SK-N-SH (cell line): ENCODE measurements at regions not wholly inside any gene's neighbourhood (a gene's known extent, or its start where the extent isn't known, plus 50 kb on each side); places are given as distances from the start of the nearest gene placed in this dataset.

Experiments
- CTCF ChIA-PET: fragments of 300-600, 350-600 bp; formaldehyde crosslinking; extraction: SDS; loops from one replicate; lab custom pipeline; 2021; lab: Yijun Ruan, JAX
- POLR2A ChIA-PET: fragments of 350-600 bp; sonication (Branson Sonifier 250); formaldehyde crosslinking; extraction: SDS; loops from one replicate; lab custom pipeline; 2020; ENCODE audit warnings: antibody characterized with exemption, inconsistent platforms; lab: Yijun Ruan, JAX
- DNase-seq: peaks from one replicate; pipeline ENCODE4 v3.0.0; 2012
- H2AFZ ChIP-seq: fragments of 200-600 bp; sonication (generic); 2 replicates; pipeline ENCODE4 v1.8.1; 2016; ENCODE audit warnings: antibody characterized with exemption, mild to moderate bottlenecking, low read depth
- H3F3A ChIP-seq: fragments of 200-600 bp; sonication (generic); replicated peaks from 2 replicates; pipeline ENCODE3; 2016; ENCODE audit warnings: antibody characterized with exemption, mild to moderate bottlenecking; ENCODE audit not compliant: insufficient read depth
- H3K27ac ChIP-seq, 2 experiments: fragments of 200-500 bp in 1 of 2; fragments of 200-600 bp in 1 of 2; sonication (Bioruptor generic) in 1 of 2; sonication (generic), shearing (Covaris generic) in 1 of 2; 2 replicates each; pipeline versions ENCODE4 v1.5.1 to v1.6.1; 2014 to 2016; ENCODE audit warnings: low read depth in 2 of 2, inconsistent platforms in 1 of 2, low read length in 1 of 2, mild to moderate bottlenecking in 1 of 2, mixed read lengths in 1 of 2
- H3K27me3 ChIP-seq: fragments of 200-600 bp; sonication (generic), shearing (Covaris generic); 2 replicates; pipeline ENCODE4 v1.6.1; 2016; ENCODE audit warnings: mixed run types; ENCODE audit not compliant: insufficient read depth
- H3K36me3 ChIP-seq, 2 experiments: fragments of 200-500 bp in 1 of 2; fragments of 200-600 bp in 1 of 2; sonication (Bioruptor generic) in 1 of 2; sonication (generic) in 1 of 2; replicated peaks in 1 of 2; 2 replicates each; pipeline versions ENCODE3 to v1.5.1; 2014 to 2016; ENCODE audit warnings: low read length in 1 of 2, mild to moderate bottlenecking in 1 of 2; ENCODE audit not compliant: insufficient read depth in 2 of 2, control insufficient read depth in 1 of 2
- H3K4me1 ChIP-seq, 2 experiments: fragments of 200-500 bp in 1 of 2; fragments of 200-600 bp in 1 of 2; sonication (Bioruptor generic) in 1 of 2; sonication (generic), shearing (Covaris generic) in 1 of 2; 2 replicates each; pipeline versions ENCODE4 v1.5.1 to v1.6.1; 2014 to 2016; ENCODE audit warnings: low read depth in 1 of 2, low read length in 1 of 2, mixed run types in 1 of 2; ENCODE audit not compliant: insufficient read depth in 2 of 2, control insufficient read depth in 1 of 2
- H3K4me2 ChIP-seq: fragments of 200-600 bp; sonication (generic), shearing (Covaris generic); 2 replicates; pipeline ENCODE4 v1.6.1; 2017; ENCODE audit warnings: mixed run types
- H3K4me3 ChIP-seq, 2 experiments: fragments of 200-500 bp in 1 of 2; fragments of 200-600 bp in 1 of 2; sonication (Bioruptor generic) in 1 of 2; sonication (generic), shearing (Covaris generic) in 1 of 2; 2 replicates each; pipeline versions ENCODE4 v1.5.1 to v1.8.1; 2014 to 2016; ENCODE audit warnings: low read depth in 2 of 2, inconsistent platforms in 1 of 2, low read length in 1 of 2, mild to moderate bottlenecking in 1 of 2, mixed read lengths in 1 of 2, moderate library complexity in 1 of 2
- H3K79me2 ChIP-seq: fragments of 200-600 bp; sonication (generic); 2 replicates; pipeline ENCODE4 v1.8.1; 2017; ENCODE audit warnings: mild to moderate bottlenecking; ENCODE audit not compliant: insufficient read depth
- H3K9ac ChIP-seq: fragments of 200-600 bp; sonication (generic); 2 replicates; pipeline ENCODE4 v1.6.1; 2017; ENCODE audit warnings: mixed run types
- H3K9me2 ChIP-seq: fragments of 200-600 bp; sonication (generic); 2 replicates; pipeline ENCODE4 v1.6.1; 2017; ENCODE audit warnings: mixed run types
- H3K9me3 ChIP-seq: fragments of 200-600 bp; sonication (generic); 2 replicates; pipeline ENCODE4 v1.6.1; 2017; ENCODE audit warnings: mixed run types, mild to moderate bottlenecking, moderate library complexity
- H4K20me1 ChIP-seq: fragments of 200-600 bp; sonication (generic); 2 replicates; pipeline ENCODE4 v1.6.1; 2017; ENCODE audit warnings: mild to moderate bottlenecking, mixed run types; ENCODE audit not compliant: insufficient read depth
- CHD2 ChIP-seq: fragments of 150-350 bp; IDR thresholded peaks from 2 replicates; pipeline ENCODE4 v1.6.1; 2018; ENCODE audit warnings: low read length; ENCODE audit not compliant: partially characterized antibody
- EP300 ChIP-seq, 2 experiments: IDR thresholded peaks; 2 replicates each; pipeline versions ENCODE4 v1.4.0 to v1.6.1; 2012; ENCODE audit warnings: borderline replicate concordance in 1 of 2, low read depth in 1 of 2, low read length in 1 of 2
- EZH2phosphoT487 ChIP-seq: fragments of 200-600 bp; sonication (generic); IDR thresholded peaks from 2 replicates; pipeline ENCODE4 v1.6.1; 2017; ENCODE audit warnings: low read depth, mixed run types, mild to moderate bottlenecking, antibody characterized with exemption, moderate library complexity, borderline replicate concordance
- FOXJ3 ChIP-seq: sonication (generic); formaldehyde crosslinking; IDR thresholded peaks from 2 replicates; pipeline ENCODE4 v1.5.1; 2020; ENCODE audit warnings: mild to moderate bottlenecking, missing genetic modification reagents
- FOXM1 ChIP-seq: IDR thresholded peaks from 2 replicates; pipeline ENCODE4 v1.4.0; 2012; ENCODE audit warnings: low read depth, mild to moderate bottlenecking
- GATA2 ChIP-seq: sonication (generic); formaldehyde crosslinking; IDR thresholded peaks from 2 replicates; pipeline ENCODE4 v1.5.0; 2020; ENCODE audit warnings: mild to moderate bottlenecking, missing genetic modification reagents
- MAX ChIP-seq: IDR thresholded peaks from 2 replicates; pipeline ENCODE4 v1.4.0; 2012; ENCODE audit warnings: low read depth
- MEF2A ChIP-seq: IDR thresholded peaks from 2 replicates; pipeline ENCODE4 v1.4.0; 2012; ENCODE audit warnings: low read depth, borderline replicate concordance
- MXI1 ChIP-seq: IDR thresholded peaks from 2 replicates; pipeline ENCODE4 v1.6.1; 2012; ENCODE audit warnings: mild to moderate bottlenecking, low read depth, low read length, improper control_type of control experiment
- NFIC ChIP-seq: IDR thresholded peaks from 2 replicates; pipeline ENCODE4 v1.4.0; 2012; ENCODE audit warnings: borderline replicate concordance
- NRF1 ChIP-seq: IDR thresholded peaks from 2 replicates; pipeline ENCODE4 v1.6.1; 2012; ENCODE audit warnings: low read depth, mild to moderate bottlenecking, low read length
- POLR2AphosphoS5 ChIP-seq: IDR thresholded peaks from 2 replicates; pipeline ENCODE4 v1.6.1; 2012; ENCODE audit warnings: low read depth, low read length
- RAD21 ChIP-seq: IDR thresholded peaks from 2 replicates; pipeline ENCODE4 v1.6.1; 2012; ENCODE audit warnings: mild to moderate bottlenecking, low read length
- REST ChIP-seq: IDR thresholded peaks from 2 replicates; pipeline ENCODE4 v1.6.1; 2012; ENCODE audit warnings: mild to moderate bottlenecking, low read depth, low read length, moderate library complexity
- RFX5 ChIP-seq: IDR thresholded peaks from 2 replicates; pipeline ENCODE4 v1.6.1; 2012; ENCODE audit warnings: mild to moderate bottlenecking, improper control_type of control experiment, low read length
- SMC3 ChIP-seq: IDR thresholded peaks from 2 replicates; pipeline ENCODE4 v1.6.1; 2012; ENCODE audit warnings: low read depth, low read length, improper control_type of control experiment
- TAF1 ChIP-seq: IDR thresholded peaks from 2 replicates; pipeline ENCODE4 v1.6.1; 2012; ENCODE audit warnings: low read depth, mild to moderate bottlenecking, low read length, moderate library complexity, borderline replicate concordance
- USF2 ChIP-seq: fragments of 150-350 bp; IDR thresholded peaks from 2 replicates; pipeline ENCODE4 v1.6.1; 2017; ENCODE audit warnings: antibody characterized with exemption, low read length, low read depth, borderline replicate concordance
- WGBS: methylation state at CpG from one replicate; pipeline ENCODE4 v1.1.6; 2017; ENCODE audit warnings: low lambda C conversion rate; 5-methylcytosine and 5-hydroxymethylcytosine counted together
- TF ChIP-seq, protein P1 (sequence below): fragments of 150-350 bp; IDR thresholded peaks from 2 replicates; pipeline ENCODE4 v1.6.1; 2016; ENCODE audit warnings: mild to moderate bottlenecking, low read depth, low read length

DNA sequence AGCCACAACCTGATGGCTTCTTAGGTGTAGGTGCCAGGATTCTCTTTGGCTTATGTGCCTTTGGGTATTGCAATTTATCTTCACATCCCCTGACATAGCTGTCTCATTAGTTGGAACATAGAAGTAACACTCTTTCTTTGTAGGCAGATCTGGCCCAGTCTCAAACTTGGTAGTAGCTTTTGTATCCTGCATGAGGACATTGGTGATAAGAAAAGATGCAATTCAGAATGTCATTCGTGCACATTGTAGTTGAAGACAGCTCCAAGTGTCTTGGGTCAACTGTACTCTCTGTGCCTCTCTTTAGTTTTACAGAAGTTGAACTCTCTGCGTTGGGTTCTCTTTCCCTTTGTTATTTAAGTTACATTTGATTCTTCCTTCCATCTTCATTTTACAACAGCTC lies 69.6 kb upstream of the BCL11A start:
- DNase-seq: no peak
- 37% methylated on average over 2 of the region's 2 CpGs for WGBS
- Histone ChIP-seq H3K9me2 (no peaks in the 10 kb centered on the region), H3K36me3 (no peaks in the 10 kb centered on the region), H3K27me3 (no peaks in the 10 kb centered on the region), H4K20me1 (no peaks in the 10 kb centered on the region), H3K79me2 (no peaks in the 10 kb centered on the region), H2AFZ (no peak overlapping the region), H3K4me2 (no peak overlapping the region), H3K9me3 (no peaks in the 10 kb centered on the region), H3K9ac (no peak overlapping the region), H3F3A (no peaks in the 10 kb centered on the region), H3K4me1 (peaks cover 0 to 2% of the 10 kb centered on the region in 2 experiments; a peak in 2 of 4 replicates), H3K4me3 (no peak overlapping the region), H3K27ac (no peak overlapping the region)
- ChIA-PET POLR2A (no interaction called here), CTCF (no interaction called here)
- no peak for TF ChIP-seq GATA2 (CRISPR knock-in tag)
- TF ChIP-seq FOXJ3: no peak
- TF ChIP-seq NFIC: no peak
- TF ChIP-seq EZH2phosphoT487: no peak
- no peak for TF ChIP-seq MAX
- no peak for TF ChIP-seq USF2
- TF ChIP-seq MXI1: no peak
- TF ChIP-seq NRF1: no peak
- TF ChIP-seq, protein P1, sequence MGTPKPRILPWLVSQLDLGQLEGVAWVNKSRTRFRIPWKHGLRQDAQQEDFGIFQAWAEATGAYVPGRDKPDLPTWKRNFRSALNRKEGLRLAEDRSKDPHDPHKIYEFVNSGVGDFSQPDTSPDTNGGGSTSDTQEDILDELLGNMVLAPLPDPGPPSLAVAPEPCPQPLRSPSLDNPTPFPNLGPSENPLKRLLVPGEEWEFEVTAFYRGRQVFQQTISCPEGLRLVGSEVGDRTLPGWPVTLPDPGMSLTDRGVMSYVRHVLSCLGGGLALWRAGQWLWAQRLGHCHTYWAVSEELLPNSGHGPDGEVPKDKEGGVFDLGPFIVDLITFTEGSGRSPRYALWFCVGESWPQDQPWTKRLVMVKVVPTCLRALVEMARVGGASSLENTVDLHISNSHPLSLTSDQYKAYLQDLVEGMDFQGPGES: no peak
- no peak for TF ChIP-seq RAD21
- TF ChIP-seq REST: no peak
- no peak for TF ChIP-seq FOXM1
- TF ChIP-seq RFX5: no peak
- no peak for TF ChIP-seq CHD2
- TF ChIP-seq EP300 (IDR thresholded peaks at IDR 0.05; ENCODE audit: borderline replicate concordance in 1 of 2, low read depth in 1 of 2, low read length in 1 of 2): no peak
- TF ChIP-seq MEF2A: no peak
- TF ChIP-seq SMC3: no peak
- TF ChIP-seq TAF1: no peak
- no peak for TF ChIP-seq POLR2AphosphoS5
